HepG2 (cell line): ENCODE measurements at regions not wholly inside any gene's neighbourhood (a gene's known extent, or its start where the extent isn't known, plus 50 kb on each side); places are given as distances from the start of the nearest gene placed in this dataset.

Experiments
- ATAC-seq: fragments of 200-7000 bp; cut with Tn5 transposase; 3 replicates; pipeline ENCODE4 v1.9.1; 2020; ENCODE audit warnings: mild to moderate bottlenecking, moderate library complexity
- BruUV-seq: library from RNA; stranded (reverse); fragments of 400-500 nt; replicated peaks from 2 replicates; lab custom pipeline; 2021; lab: Mats Ljungman, UMichigan
- CTCF ChIA-PET: fragments of 300-600 bp; formaldehyde crosslinking; extraction: SDS; loops from one replicate; lab custom pipeline; 2021; ENCODE audit warnings: low total read pairs, inconsistent platforms, low intra/inter-chr PET ratio; lab: Yijun Ruan, JAX
- POLR2A ChIA-PET: fragments of 350-600 bp; sonication (Branson Sonifier 250); formaldehyde crosslinking; loops from one replicate; lab custom pipeline; 2020; ENCODE audit warnings: antibody characterized with exemption, inconsistent platforms; lab: Yijun Ruan, JAX
- DNase-seq: peaks from one replicate; pipeline ENCODE4 v3.0.0-alpha.2; 2015; ENCODE audit warnings: low spot score
- FAIRE-seq: peaks from 3 replicates; lab custom pipeline; 2011; peaks lifted over from hg19 to GRCh38; lab: Jason Lieb, UNC
- H2AFZ ChIP-seq: one replicate; pipeline ENCODE4 v1.6.1; 2011; ENCODE audit warnings: low read length, inconsistent platforms
- H3K27ac ChIP-seq: fragments of 300-600 bp; 3 replicates; pipeline ENCODE4 v1.8.0; 2011; ENCODE audit warnings: mixed run types, mild to moderate bottlenecking, mixed read lengths, low read length, inconsistent platforms; ENCODE audit not compliant: insufficient read depth; ENCODE audit errors: extremely low read length
- H3K27me3 ChIP-seq, 2 experiments: fragments of 200-600 bp in 1 of 2; 2 replicates in 1 of 2; 3 replicates in 1 of 2; pipeline versions ENCODE4 v1.6.0 to v1.8.0; 2011; ENCODE audit warnings: low read length in 2 of 2, mild to moderate bottlenecking in 2 of 2, moderate library complexity in 2 of 2, inconsistent platforms in 1 of 2; ENCODE audit not compliant: insufficient read depth in 2 of 2, control insufficient read depth in 1 of 2
- H3K36me3 ChIP-seq, 2 experiments: fragments of 200-600 bp in 1 of 2; replicated peaks in 1 of 2; 2 replicates in 1 of 2; 3 replicates in 1 of 2; pipeline versions ENCODE4 v1.5.1 to v1.8.0; 2011; ENCODE audit warnings: low read length in 2 of 2, inconsistent platforms in 1 of 2; ENCODE audit not compliant: insufficient read depth in 2 of 2, control insufficient read depth in 1 of 2
- H3K4me1 ChIP-seq: 2 replicates; pipeline ENCODE4 v1.5.1; 2012; ENCODE audit warnings: low read length, inconsistent platforms; ENCODE audit not compliant: insufficient read depth
- H3K4me2 ChIP-seq: 2 replicates; pipeline ENCODE4 v1.6.0; 2011; ENCODE audit warnings: low read depth, low read length, inconsistent platforms
- H3K4me3 ChIP-seq, 3 experiments: fragments of 200-600 bp in 1 of 3; sonication (generic), shearing (Covaris generic) in 1 of 3; replicated peaks in 1 of 3; 2 replicates each; pipeline ENCODE4 v1.5.1; 2011 to 2016; ENCODE audit warnings: low read length in 3 of 3, inconsistent platforms in 2 of 3, low read depth in 2 of 3, mild to moderate bottlenecking in 2 of 3, control low read depth in 1 of 3, mixed read lengths in 1 of 3; ENCODE audit not compliant: insufficient read depth in 1 of 3
- H3K79me2 ChIP-seq: one replicate; pipeline ENCODE4 v1.6.1; 2011; ENCODE audit warnings: low read length, inconsistent platforms; ENCODE audit not compliant: insufficient read depth
- H3K9ac ChIP-seq: 2 replicates; pipeline ENCODE4 v1.6.0; 2011; ENCODE audit warnings: mild to moderate bottlenecking, low read depth, low read length, inconsistent platforms; ENCODE audit not compliant: insufficient read depth
- H3K9me3 ChIP-seq: 2 replicates; pipeline ENCODE4 v1.5.1; 2012; ENCODE audit warnings: mild to moderate bottlenecking, low read length
- H4K20me1 ChIP-seq: 2 replicates; pipeline ENCODE4 v1.6.0; 2011; ENCODE audit warnings: inconsistent platforms, mild to moderate bottlenecking, low read length, moderate library complexity; ENCODE audit not compliant: insufficient read depth
- CBX1 ChIP-seq: IDR thresholded peaks from one replicate; pipeline ENCODE4 v1.6.1; 2016; ENCODE audit warnings: antibody characterized with exemption, low read depth
- KMT2B ChIP-seq: IDR thresholded peaks from 2 replicates; pipeline ENCODE4 v1.6.1; 2016; ENCODE audit warnings: missing genetic modification reagents, missing compliant biosample characterization
- SMAD9 ChIP-seq: sonication (generic); formaldehyde crosslinking; IDR thresholded peaks from 2 replicates; pipeline ENCODE4 v1.5.1; 2020; ENCODE audit warnings: mild to moderate bottlenecking, missing genetic modification reagents
- SUZ12 ChIP-seq: fragments of 150-350 bp; IDR thresholded peaks from 2 replicates; pipeline ENCODE4 v1.6.1; 2014; ENCODE audit warnings: low read depth, low read length
- ZMYM2 ChIP-seq: sonication (generic); formaldehyde crosslinking; IDR thresholded peaks from 2 replicates; pipeline ENCODE4 v1.8.0; 2022; ENCODE audit warnings: mild to moderate bottlenecking, missing genetic modification reagents
- ZNF407 ChIP-seq: sonication (generic); formaldehyde crosslinking; IDR thresholded peaks from one replicate; pipeline ENCODE4 v1.5.1; 2020; ENCODE audit warnings: mild to moderate bottlenecking, missing genetic modification reagents; ENCODE audit errors: not compliant biosample characterization
- ZNF781 ChIP-seq: sonication (generic); formaldehyde crosslinking; IDR thresholded peaks from 2 replicates; pipeline ENCODE4 v1.5.1; 2020; ENCODE audit warnings: borderline replicate concordance, mild to moderate bottlenecking, missing genetic modification reagents; ENCODE audit errors: not compliant biosample characterization
- WGBS: methylation state at CpG from one replicate; pipeline ENCODE4 v1.1.6; 2017; ENCODE audit warnings: low lambda C conversion rate; 5-methylcytosine and 5-hydroxymethylcytosine counted together
- in situ Hi-C: cut with HindIII; loops from 2 replicates; pipeline ENCODE4 v1.10.0; 2017; ENCODE audit warnings: low pct_unique_long_range_greater_than_20kb; ENCODE audit not compliant: extremely low pct_ligation_motif_present
- intact Hi-C: fragments of 100-400 bp; cut with micrococcal nuclease; formaldehyde crosslinking; loops from one replicate; pipeline ENCODE4 v1.10.0; 2022; ENCODE audit not compliant: unreplicated experiment

- no peak for TF ChIP-seq CBX1
- TF ChIP-seq ZMYM2 = no peak
- no peak for TF ChIP-seq SUZ12
- no peak for TF ChIP-seq ZNF781 (CRISPR knock-in tag)
These were observed 171.9 kb upstream of the RBPJ start (continued) for GRCh38 chr4:26148927-26149326.

GRCh38 chr4:26150948-26151347 lies 169.9 kb upstream of the RBPJ start:
- in situ Hi-C loops = no loop called here
- POLR2A ChIA-PET = no interaction called here
- Histone ChIP-seq H3K4me3 (no peak overlapping the region), H3K4me2 (no peak overlapping the region), H3K9me3 (no peaks in the 10 kb centered on the region), H3K79me2 (no peaks in the 10 kb centered on the region), H3K9ac (no peak overlapping the region), H3K4me1 (peaks cover 3% of the 10 kb centered on the region), H3K36me3 (no peaks in the 10 kb centered on the region), H3K27ac (no peak overlapping the region), H4K20me1 (no peaks in the 10 kb centered on the region; the same call in 1 of the 2 replicates), H2AFZ (no peak overlapping the region), H3K27me3 (no peaks in the 10 kb centered on the region; a peak in 1 of 5 replicates)
- no peak for ATAC-seq
- intact Hi-C loops = no loop called here
- DNase-seq = no peak
- TF ChIP-seq ZNF407 (CRISPR knock-in tag) = no peak
- no peak for TF ChIP-seq SMAD9 (CRISPR knock-in tag)
- no peak for TF ChIP-seq KMT2B (CRISPR knock-in tag)
- CTCF ChIA-PET = no interaction called here
- no TSS peak for BruUV-seq
- FAIRE-seq = no peak
- 20% methylated on average over 5 of the region's 5 CpGs for WGBS
